ENCODE measurements at regions not wholly inside any gene's neighbourhood (a gene's known extent, or its start where the extent isn't known, plus 50 kb on each side); places are given as distances from the start of the nearest gene placed in this dataset.

GRCh38 chr12:24011927-24012507 lies 62.5 kb upstream of the SOX5 start:
- TF ChIP-seq CTCF (IDR thresholded peaks at IDR 0.05) (no peak), POLR2AphosphoS5 (IDR thresholded peaks at IDR 0.05; ENCODE audit: low read depth, low read length) (no peak), TCF7L2 (IDR thresholded peaks at IDR 0.05; ENCODE audit: low read depth, low read length) (no peak), REST (IDR thresholded peaks at IDR 0.05; ENCODE audit: insufficient read depth in 1 of 2, low read depth in 2 of 2, low read length in 1 of 2) (no peak)

Measured in Panc1 (cell line).